ENCODE measurements at regions not wholly inside any gene's neighbourhood (a gene's known extent, or its start where the extent isn't known, plus 50 kb on each side); places are given as distances from the start of the nearest gene placed in this dataset.

- H3K4me2 ChIP-seq (ENCODE audit: low read length): no peak overlapping the region
- H3K9me2 ChIP-seq (replicated peaks; ENCODE audit: control insufficient read depth, low read length): no peaks in the 10 kb centered on the region
- H3K27me3 ChIP-seq (ENCODE audit: control insufficient read depth, low read length): no peaks in the 10 kb centered on the region
- no peaks in the 10 kb centered on the region for H3K4me1 ChIP-seq (ENCODE audit: control insufficient read depth, low read length)
- no peak for TF ChIP-seq CTCF (IDR thresholded peaks at IDR 0.05; ENCODE audit: low read depth, low read length, poor library complexity, severe bottlenecking)
- no peak for TF ChIP-seq EZH2phosphoT487 (IDR thresholded peaks at IDR 0.05; ENCODE audit: borderline replicate concordance, low read length)
- H3K27ac ChIP-seq (ENCODE audit: low read depth, low read length): no peak overlapping the region
- H3K79me2 ChIP-seq (ENCODE audit: control insufficient read depth, low read length): no peaks in the 10 kb centered on the region
- no peak overlapping the region for H3K4me3 ChIP-seq (ENCODE audit: low read length)
- H4K20me1 ChIP-seq (ENCODE audit: control insufficient read depth, insufficient read depth, low read depth, low read length): no peaks in the 10 kb centered on the region
- no peaks in the 10 kb centered on the region for H3F3A ChIP-seq (ENCODE audit: control insufficient read depth, insufficient read depth)
- no peaks in the 10 kb centered on the region for H3K36me3 ChIP-seq (ENCODE audit: control insufficient read depth, low read length)
- no peaks in the 10 kb centered on the region for H3K9me3 ChIP-seq (ENCODE audit: control insufficient read depth, insufficient read depth, low read length)
These were observed 485.2 kb upstream of the KIF2A start for GRCh38 chr5:61820836-61821235.

- no peaks in the 10 kb centered on the region for H3K27me3 ChIP-seq (ENCODE audit: control insufficient read depth, low read length)
- no peaks in the 10 kb centered on the region for H3K36me3 ChIP-seq (ENCODE audit: control insufficient read depth, low read length)
- H3K79me2 ChIP-seq (ENCODE audit: control insufficient read depth, low read length): no peaks in the 10 kb centered on the region
- TF ChIP-seq EZH2phosphoT487 (IDR thresholded peaks at IDR 0.05; ENCODE audit: borderline replicate concordance, low read length) (no peak), CTCF (IDR thresholded peaks at IDR 0.05; ENCODE audit: low read depth, low read length, poor library complexity, severe bottlenecking) (no peak)
- H3K4me2 ChIP-seq (ENCODE audit: low read length): no peak overlapping the region
- no peak overlapping the region for H3K4me3 ChIP-seq (ENCODE audit: low read length)
- no peaks in the 10 kb centered on the region for H3K4me1 ChIP-seq (ENCODE audit: control insufficient read depth, low read length)
- H3F3A ChIP-seq (ENCODE audit: control insufficient read depth, insufficient read depth): no peaks in the 10 kb centered on the region
- no peak overlapping the region for H3K27ac ChIP-seq (ENCODE audit: low read depth, low read length)
- no peaks in the 10 kb centered on the region for H3K9me2 ChIP-seq (replicated peaks; ENCODE audit: control insufficient read depth, low read length)
- H3K9me3 ChIP-seq (ENCODE audit: control insufficient read depth, insufficient read depth, low read length): no peaks in the 10 kb centered on the region
- no peaks in the 10 kb centered on the region for H4K20me1 ChIP-seq (ENCODE audit: control insufficient read depth, insufficient read depth, low read depth, low read length)
These were observed 484.4 kb upstream of the KIF2A start for GRCh38 chr5:61821561-61821960.

GRCh38 chr5:61822584-61822983 lies 483.4 kb upstream of the KIF2A start:
- H3K9me2 ChIP-seq (replicated peaks; ENCODE audit: control insufficient read depth, low read length): no peaks in the 10 kb centered on the region
- H3K79me2 ChIP-seq (ENCODE audit: control insufficient read depth, low read length): no peaks in the 10 kb centered on the region
- no peaks in the 10 kb centered on the region for H3K36me3 ChIP-seq (ENCODE audit: control insufficient read depth, low read length)
- H4K20me1 ChIP-seq (ENCODE audit: control insufficient read depth, insufficient read depth, low read depth, low read length): no peaks in the 10 kb centered on the region
- no peaks in the 10 kb centered on the region for H3K27me3 ChIP-seq (ENCODE audit: control insufficient read depth, low read length)
- H3K4me3 ChIP-seq (ENCODE audit: low read length): no peak overlapping the region
- no peak for TF ChIP-seq CTCF (IDR thresholded peaks at IDR 0.05; ENCODE audit: low read depth, low read length, poor library complexity, severe bottlenecking)
- no peak for TF ChIP-seq EZH2phosphoT487 (IDR thresholded peaks at IDR 0.05; ENCODE audit: borderline replicate concordance, low read length)
- H3K4me1 ChIP-seq (ENCODE audit: control insufficient read depth, low read length): no peaks in the 10 kb centered on the region
- H3K4me2 ChIP-seq (ENCODE audit: low read length): no peak overlapping the region
- H3F3A ChIP-seq (ENCODE audit: control insufficient read depth, insufficient read depth): no peaks in the 10 kb centered on the region
- no peaks in the 10 kb centered on the region for H3K9me3 ChIP-seq (ENCODE audit: control insufficient read depth, insufficient read depth, low read length)
- H3K27ac ChIP-seq (ENCODE audit: low read depth, low read length): no peak overlapping the region

- Histone ChIP-seq H3K27ac (ENCODE audit: low read depth, low read length) (no peak overlapping the region), H3K9me3 (ENCODE audit: control insufficient read depth, insufficient read depth, low read length) (no peaks in the 10 kb centered on the region), H3K36me3 (ENCODE audit: control insufficient read depth, low read length) (no peaks in the 10 kb centered on the region), H3K4me1 (ENCODE audit: control insufficient read depth, low read length) (no peaks in the 10 kb centered on the region), H4K20me1 (ENCODE audit: control insufficient read depth, insufficient read depth, low read depth, low read length) (no peaks in the 10 kb centered on the region), H3K79me2 (ENCODE audit: control insufficient read depth, low read length) (no peaks in the 10 kb centered on the region), H3K4me3 (ENCODE audit: low read length) (no peak overlapping the region), H3K27me3 (ENCODE audit: control insufficient read depth, low read length) (no peaks in the 10 kb centered on the region), H3K4me2 (ENCODE audit: low read length) (no peak overlapping the region), H3F3A (ENCODE audit: control insufficient read depth, insufficient read depth) (no peaks in the 10 kb centered on the region), H3K9me2 (replicated peaks; ENCODE audit: control insufficient read depth, low read length) (no peaks in the 10 kb centered on the region)
- TF ChIP-seq EZH2phosphoT487 (IDR thresholded peaks at IDR 0.05; ENCODE audit: borderline replicate concordance, low read length) (no peak), CTCF (IDR thresholded peaks at IDR 0.05; ENCODE audit: low read depth, low read length, poor library complexity, severe bottlenecking) (no peak)
These were observed 482.9 kb upstream of the KIF2A start for GRCh38 chr5:61823065-61823464.

Measured in DOHH2 (cell line).